ENCODE measurements at regions not wholly inside any gene's neighbourhood (a gene's known extent, or its start where the extent isn't known, plus 50 kb on each side); places are given as distances from the start of the nearest gene placed in this dataset.

DNA sequence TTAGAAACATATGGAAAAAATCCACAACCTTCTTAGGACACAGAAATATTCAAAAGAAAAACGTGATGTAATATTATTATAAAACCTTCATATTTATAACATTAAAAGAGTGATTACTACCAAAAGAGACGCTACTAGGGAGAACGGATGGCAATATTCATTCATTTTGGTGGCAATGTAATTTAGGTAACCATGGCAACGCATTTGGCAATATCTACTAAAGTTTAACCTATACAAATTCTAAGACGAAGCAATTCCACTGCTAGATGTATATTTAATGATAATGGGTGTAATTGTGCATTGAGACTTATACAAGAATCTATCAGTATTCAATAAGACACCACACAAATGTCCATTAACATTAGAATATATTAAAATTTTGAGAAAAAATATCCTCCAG lies 709.4 kb downstream of the ARAP2 start:
- DNase-seq (ENCODE audit: extremely low read depth, low read depth) = no peak
- TF ChIP-seq, protein P1, sequence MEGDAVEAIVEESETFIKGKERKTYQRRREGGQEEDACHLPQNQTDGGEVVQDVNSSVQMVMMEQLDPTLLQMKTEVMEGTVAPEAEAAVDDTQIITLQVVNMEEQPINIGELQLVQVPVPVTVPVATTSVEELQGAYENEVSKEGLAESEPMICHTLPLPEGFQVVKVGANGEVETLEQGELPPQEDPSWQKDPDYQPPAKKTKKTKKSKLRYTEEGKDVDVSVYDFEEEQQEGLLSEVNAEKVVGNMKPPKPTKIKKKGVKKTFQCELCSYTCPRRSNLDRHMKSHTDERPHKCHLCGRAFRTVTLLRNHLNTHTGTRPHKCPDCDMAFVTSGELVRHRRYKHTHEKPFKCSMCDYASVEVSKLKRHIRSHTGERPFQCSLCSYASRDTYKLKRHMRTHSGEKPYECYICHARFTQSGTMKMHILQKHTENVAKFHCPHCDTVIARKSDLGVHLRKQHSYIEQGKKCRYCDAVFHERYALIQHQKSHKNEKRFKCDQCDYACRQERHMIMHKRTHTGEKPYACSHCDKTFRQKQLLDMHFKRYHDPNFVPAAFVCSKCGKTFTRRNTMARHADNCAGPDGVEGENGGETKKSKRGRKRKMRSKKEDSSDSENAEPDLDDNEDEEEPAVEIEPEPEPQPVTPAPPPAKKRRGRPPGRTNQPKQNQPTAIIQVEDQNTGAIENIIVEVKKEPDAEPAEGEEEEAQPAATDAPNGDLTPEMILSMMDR (IDR thresholded peaks at IDR 0.05; ENCODE audit: low read depth, low read length) = no peak

DNA sequence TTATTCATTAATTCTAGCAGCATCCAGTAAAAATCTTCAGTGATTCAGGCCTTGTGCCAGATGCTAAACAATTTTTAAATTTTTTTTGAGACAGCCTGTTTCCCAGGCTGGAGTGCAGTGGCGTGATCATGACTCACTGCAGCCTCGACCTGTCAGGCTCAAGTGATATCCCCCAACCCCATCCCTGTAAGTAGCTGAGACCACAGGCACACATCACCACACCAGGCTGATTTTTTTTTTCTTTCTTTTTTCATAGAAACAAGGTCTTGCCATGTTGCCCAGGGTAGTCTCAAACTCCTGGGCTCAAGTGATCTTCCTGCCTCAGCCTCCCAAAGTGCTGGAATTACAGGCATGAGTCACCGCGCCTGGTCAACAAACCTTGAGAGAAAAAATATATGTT lies 705.5 kb downstream of the ARAP2 start:
- no peak for DNase-seq (ENCODE audit: extremely low read depth, low read depth)
- TF ChIP-seq, protein P1 (IDR thresholded peaks at IDR 0.05; ENCODE audit: low read depth, low read length) = no peak

DNA sequence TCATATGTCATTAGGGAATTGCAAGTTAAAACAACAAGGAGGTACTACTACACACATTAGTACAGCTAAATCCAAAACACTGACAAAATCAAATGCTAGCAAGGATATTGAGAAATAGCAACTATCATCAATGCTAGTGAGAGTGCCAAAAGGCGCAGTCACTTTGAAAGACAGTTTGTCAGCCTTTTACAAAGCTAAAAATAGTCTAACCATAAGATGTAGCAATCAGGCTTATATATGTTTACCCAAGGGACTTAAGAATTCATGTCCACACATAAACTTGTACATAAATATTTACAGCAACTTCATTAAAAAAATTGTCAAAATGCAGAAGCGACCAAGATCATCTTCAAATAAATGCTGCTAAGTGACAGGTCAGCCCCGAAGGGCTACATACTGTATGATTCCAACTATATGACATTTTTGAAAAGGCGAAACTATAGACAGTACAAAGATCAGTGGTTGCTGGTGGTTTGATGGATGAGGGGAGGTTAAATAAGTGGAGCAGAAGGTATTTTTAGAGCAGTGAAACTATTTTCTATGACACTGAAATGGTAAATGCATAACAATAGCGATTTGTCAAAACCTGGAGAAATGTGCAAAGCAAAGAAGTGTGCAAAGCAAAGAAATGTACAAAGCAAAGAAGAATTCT lies 704.8 kb downstream of the ARAP2 start:
- TF ChIP-seq, protein P1 (IDR thresholded peaks at IDR 0.05; ENCODE audit: low read depth, low read length) = no peak
- DNase-seq (ENCODE audit: extremely low read depth, low read depth) = no peak

DNA sequence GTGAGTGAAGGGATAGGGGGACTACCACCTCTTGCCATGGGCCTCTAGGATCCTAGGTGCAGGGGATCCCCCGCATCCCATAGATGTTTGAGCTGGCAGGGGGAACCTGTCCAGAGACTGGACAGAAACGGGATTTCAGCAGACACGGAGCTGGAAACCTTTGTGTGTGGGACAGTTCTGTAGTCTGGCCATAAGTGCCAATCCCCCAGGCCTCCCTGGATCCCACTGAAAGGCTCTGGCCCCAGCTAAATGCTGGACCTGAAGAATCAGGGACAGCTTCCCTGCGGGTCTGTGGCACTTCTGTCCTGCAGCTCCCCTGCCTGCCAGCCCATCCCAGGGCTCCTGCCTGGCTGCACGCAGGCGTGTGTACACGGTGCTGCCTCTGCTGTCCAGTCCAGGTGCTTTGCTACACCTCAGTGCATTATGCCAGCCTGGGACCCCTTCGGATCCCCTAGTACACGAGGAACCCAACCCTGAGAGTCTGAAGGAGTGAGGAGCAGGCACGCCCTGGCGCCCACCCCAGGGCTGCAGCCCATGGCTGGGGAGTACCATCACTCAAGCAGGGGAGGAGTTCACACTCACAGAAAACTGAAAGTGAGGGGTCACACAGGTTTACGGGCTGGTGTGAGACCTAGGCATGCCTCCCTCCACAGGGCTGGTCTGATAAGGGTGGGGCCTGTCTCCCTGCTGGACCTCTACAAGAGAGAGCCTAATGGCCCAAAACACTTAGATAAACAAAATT lies 703.0 kb downstream of the ARAP2 start:
- no peak for DNase-seq (ENCODE audit: extremely low read depth, low read depth)
- TF ChIP-seq, protein P1 (IDR thresholded peaks at IDR 0.05; ENCODE audit: low read depth, low read length) = no peak

DNA sequence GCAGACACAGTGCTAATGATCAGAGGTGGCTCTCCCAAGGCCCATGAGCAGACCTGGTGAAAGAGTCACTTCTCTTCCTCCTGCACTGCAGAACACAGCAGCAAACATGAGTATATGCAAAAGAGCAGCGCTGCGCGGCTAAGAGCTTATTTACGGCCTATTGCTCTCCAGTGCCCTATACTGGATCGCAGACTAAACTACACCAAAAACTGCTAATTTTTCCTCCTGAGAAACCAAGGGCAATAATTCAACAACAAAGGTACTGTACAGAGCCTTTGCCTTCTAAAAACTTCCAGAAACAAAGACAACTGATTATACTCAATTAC lies 702.5 kb downstream of the ARAP2 start:
- TF ChIP-seq, protein P1 (IDR thresholded peaks at IDR 0.05; ENCODE audit: low read depth, low read length) = no peak
- no peak for DNase-seq (ENCODE audit: extremely low read depth, low read depth)

DNA sequence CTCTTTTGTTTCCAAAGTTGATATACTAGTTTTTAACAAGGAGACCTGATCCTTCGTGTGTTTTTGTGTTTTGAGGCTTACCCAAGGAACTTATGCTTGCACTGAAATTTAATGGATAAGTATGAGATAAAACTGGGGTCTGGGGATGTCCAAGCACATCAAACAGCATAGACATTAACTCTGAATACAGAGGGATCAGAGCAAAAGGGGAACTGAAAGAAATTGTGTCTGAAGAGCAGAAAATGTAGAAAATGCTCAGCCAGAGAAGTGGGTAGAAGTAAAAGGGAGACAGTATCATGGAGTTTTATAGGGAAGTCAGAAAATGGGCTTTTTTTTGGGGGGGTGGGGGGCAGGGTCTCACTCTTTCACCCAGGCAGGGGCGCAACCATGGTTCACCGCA lies 695.4 kb downstream of the ARAP2 start:
- DNase-seq (ENCODE audit: extremely low read depth, low read depth) = no peak
- TF ChIP-seq, protein P1 (IDR thresholded peaks at IDR 0.05; ENCODE audit: low read depth, low read length) = no peak

DNA sequence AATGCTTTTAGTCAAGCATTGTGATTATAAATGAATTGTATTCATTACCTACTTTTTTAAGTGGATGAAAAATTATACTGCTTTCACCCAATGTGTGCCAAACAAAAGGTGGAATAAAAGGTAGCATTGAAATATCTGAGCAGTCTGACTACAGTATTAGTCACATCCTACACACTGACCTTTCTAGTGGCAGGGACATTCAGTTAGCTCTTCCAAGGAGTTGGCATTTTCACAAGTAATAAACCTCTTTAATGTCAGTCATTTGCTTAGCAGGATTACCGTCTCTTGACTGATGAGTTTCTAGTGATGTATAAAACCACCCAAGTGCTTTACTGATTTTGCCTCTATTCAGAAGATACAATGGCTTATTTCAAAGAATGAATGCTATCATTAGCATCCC lies 687.9 kb downstream of the ARAP2 start:
- TF ChIP-seq, protein P1 (IDR thresholded peaks at IDR 0.05; ENCODE audit: low read depth, low read length) = no peak
- DNase-seq (ENCODE audit: extremely low read depth, low read depth) = no peak
